ENCODE measurements at regions not wholly inside any gene's neighbourhood (a gene's known extent, or its start where the extent isn't known, plus 50 kb on each side); places are given as distances from the start of the nearest gene placed in this dataset.

DNA sequence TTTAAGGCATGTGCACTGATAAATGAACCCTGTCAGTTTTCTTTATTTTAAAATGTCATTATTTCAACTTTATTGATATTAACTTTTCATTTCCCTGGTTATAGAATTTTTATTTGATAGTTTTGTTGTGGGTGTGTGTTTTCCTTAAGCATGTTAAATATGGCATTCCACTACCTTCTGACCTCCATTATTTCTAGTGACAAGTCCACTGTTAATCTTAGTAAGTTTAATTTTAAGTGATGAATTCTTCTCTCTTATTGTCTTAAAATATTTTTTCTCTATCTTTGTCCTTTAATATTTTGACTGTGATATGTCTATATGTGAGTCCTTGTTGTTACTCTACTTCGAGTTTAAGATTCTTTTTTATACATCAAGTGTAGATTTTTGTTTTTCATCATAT is 685.7 kb downstream of the GALR1 start:
- no peak for TF ChIP-seq POLR2A (IDR thresholded peaks at IDR 0.05)
- TF ChIP-seq, protein P1, sequence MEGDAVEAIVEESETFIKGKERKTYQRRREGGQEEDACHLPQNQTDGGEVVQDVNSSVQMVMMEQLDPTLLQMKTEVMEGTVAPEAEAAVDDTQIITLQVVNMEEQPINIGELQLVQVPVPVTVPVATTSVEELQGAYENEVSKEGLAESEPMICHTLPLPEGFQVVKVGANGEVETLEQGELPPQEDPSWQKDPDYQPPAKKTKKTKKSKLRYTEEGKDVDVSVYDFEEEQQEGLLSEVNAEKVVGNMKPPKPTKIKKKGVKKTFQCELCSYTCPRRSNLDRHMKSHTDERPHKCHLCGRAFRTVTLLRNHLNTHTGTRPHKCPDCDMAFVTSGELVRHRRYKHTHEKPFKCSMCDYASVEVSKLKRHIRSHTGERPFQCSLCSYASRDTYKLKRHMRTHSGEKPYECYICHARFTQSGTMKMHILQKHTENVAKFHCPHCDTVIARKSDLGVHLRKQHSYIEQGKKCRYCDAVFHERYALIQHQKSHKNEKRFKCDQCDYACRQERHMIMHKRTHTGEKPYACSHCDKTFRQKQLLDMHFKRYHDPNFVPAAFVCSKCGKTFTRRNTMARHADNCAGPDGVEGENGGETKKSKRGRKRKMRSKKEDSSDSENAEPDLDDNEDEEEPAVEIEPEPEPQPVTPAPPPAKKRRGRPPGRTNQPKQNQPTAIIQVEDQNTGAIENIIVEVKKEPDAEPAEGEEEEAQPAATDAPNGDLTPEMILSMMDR (IDR thresholded peaks at IDR 0.05), result no peak

Data from heart left ventricle (tissue), 13 donors.